NCI-H524 (cell line): ENCODE measurements at regions not wholly inside any gene's neighbourhood (a gene's known extent, or its start where the extent isn't known, plus 50 kb on each side); places are given as distances from the start of the nearest gene placed in this dataset.
"Not testable (repeated sequence)": the region's sequence is repeated elsewhere in the genome, so short reads cannot be mapped to it uniquely, and the experiment has no call there.

ENCODE experiments used
- DNase-seq, 2 experiments: peaks; one replicate each; lab custom pipeline; 2025; lab: John Stamatoyannopoulos, UW

DNA sequence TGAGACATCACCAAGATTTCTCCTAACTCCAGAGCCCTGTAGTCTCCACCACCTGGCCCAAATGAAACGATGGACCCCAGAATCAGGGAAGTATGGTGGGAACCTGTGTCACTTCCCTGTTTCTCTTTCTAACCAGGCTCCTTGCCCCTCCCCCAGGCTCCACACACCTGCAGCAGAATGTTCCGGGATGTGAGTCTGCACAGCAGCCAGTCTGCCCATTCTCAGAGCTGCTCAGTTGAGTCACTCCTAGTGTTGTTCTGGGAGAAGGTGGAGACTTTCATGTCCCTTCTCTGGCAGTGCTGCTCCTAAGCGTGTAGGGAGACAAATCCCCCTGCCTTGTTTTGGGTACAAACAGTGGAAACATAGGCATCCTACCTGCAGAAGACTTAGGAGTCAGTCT is 76.0 kb upstream of the XPA start:
- DNase-seq = no peak

DNA sequence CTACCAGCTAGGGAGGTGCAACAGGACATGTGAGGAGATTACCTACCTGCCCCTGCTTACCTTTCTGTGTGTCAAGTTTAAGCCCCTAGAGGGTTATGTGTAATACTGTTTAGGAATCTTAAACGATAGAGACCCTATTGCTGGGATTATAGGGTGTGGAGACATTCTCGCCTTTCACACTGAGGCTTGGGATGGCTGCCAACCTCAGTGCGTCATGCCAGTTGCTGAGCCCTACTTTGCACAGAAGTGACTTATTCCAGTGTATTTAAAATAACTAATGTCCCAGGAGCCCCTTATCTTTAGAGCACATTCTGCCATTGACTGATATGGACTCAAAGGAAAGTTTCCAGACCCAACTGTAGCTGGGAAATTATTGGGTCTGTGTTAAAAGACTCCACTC is 76.6 kb upstream of the XPA start:
- peak in 1 of 2 experiments; percentile 9 for DNase-seq

DNA sequence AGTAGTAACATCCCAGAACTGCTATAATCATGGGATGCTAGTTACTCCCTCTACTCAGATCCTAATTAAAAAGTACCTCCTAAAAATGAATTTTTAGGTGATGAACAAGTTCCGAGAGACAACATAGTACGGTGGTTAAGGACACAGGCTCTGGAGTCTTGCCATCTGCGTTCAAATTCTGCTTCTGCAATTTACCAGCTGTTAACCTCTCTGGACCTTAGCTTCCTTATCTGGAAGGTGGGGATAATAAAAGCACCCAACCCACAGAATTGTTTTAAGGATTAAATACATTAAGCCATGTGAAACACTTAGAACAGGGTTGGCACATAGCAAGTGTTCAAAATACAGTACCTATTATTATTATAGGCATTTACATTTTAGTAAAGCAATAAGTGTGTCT is 77.5 kb upstream of the XPA start:
- no peak for DNase-seq

DNA sequence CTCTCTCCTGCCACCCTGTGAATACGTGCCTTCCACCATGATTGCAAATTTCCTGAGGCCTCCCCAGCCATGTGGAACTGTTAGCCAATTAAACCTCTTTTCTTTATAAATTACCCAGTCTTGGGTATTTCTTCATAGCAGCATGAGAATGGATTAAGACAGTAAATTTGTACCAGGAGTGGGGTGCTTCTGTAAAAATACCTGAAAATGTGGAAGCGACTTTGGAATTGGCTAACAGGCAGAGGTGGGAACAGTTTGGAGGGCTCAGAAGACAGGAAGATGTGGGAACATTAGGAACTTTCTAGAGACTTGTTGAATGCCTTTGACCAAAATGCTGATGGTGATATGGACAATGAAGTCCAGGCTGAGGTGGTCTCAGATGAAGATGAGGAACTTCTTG is 74.3 kb upstream of the FOXE1 start:
- not testable (repeated sequence) for DNase-seq

DNA sequence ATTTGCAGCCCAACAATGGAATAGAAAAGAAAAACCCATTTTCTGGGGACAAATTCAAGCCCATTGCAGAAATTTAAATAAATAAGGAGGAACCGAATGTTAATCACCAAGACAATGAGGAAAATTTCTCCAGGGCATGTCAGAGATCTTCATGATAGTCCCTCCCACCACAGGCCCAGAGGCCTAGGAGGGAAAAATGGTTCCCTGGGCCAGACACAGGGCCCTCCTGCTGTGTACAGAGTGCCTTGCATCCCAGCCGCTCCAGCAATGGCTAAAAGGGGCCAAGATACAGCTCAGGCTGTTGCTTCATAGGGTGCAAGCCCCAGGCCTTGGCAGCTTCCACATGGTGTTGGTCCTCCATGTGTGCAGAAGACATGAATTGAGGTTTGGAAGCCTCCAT is 73.4 kb upstream of the FOXE1 start:
- no peak for DNase-seq

DNA sequence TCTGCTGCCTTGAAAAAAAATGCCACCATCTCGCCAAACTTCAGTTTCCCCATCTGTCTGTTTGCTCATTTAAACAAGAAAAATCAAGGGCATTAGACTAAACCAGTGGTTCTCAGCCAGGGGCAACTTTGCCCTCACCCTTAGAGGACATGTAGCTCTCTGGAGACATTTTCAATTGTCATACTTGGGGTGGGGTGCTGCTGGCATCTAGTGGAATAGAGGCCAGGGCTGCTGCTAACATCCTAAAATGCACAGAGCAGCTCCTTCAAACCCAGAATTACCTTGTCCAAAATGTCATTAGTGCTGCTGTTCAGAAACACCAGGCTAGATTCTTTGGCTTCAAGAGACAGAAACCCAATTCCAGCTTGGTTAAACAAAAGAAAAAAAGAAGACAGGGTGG is 71.1 kb upstream of the FOXE1 start:
- no peak for DNase-seq

DNA sequence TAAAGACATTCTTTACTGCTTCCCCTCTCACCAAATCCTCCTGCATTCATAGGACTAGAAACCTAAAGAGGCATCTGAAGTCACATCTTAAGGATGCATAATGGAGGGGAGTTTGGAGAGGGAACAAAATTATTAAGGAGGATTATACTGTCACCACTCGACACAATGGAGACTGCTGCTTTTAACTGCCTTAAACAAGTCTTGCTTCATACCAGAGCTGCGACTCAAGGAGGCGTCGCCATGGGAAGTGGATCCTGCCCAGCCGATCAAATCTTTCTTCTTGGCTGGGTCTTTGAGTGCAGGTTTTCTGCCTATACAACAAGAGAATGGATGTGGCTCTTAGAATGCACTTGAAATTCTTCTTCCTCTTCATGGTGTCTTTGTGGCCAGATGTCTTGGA is 66.7 kb upstream of the FOXE1 start:
- DNase-seq = peak in 1 of 2 experiments; percentile 15

DNA sequence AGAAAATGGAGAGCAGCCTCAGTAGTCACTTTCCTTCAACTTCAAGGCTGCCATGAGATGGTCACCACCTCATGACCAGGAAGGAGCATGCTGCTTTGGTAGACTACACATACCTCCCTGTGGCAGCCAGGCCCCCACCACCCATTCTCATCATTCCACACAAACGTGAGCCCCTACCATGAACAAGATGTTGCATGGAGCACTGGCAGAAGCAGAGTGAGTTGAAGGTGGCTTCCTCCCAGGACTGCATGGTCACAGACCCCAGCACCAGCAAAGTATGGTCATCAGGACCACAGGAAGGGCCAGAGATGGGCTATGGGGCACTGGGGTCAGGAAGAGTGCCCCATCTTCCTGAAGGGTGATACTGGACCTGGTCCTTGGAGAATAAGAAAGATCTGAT is 65.5 kb upstream of the FOXE1 start:
- DNase-seq = no peak

DNA sequence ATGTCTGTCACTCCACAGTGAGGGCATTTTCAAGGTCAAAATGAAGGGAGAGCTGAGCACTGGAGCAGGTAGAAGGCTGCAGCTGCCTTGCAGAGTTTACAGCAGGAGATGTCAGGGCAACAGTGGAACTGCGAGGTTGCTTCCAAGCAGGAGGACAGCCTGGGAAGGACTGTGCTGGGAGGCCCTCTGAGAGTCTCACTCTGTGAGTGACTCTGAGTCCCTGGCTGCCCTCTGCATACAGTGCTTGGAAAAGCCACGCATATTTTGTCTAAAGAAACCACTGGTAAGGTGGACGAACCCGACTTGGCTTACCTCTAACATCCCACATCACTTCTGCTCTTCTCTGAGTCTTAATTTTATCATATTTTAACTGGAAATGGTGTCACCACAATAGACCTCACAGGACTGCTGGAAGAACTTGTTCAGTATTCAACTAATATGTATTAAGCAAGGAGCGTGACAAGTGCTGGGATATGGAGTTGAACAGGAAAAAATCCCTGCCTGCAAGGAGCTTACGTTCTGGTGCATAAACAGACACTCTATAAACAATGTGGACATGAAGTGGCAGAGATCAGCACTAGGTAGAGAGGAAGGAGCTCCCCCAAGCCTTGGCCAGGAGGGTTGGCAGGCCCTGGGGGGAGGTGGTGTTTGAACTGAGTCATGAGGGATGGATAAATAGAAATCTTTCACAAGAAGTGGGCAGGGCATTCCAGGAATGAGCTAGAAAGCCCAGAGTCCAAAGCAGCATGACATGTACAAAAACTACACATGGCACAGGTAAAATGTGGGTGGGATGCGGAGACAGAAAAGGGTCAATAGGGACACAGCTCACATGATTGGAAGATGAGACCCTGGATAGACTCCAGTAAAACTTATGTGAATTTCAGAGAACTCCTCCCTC is 64.0 kb upstream of the FOXE1 start:
- no peak for DNase-seq

DNA sequence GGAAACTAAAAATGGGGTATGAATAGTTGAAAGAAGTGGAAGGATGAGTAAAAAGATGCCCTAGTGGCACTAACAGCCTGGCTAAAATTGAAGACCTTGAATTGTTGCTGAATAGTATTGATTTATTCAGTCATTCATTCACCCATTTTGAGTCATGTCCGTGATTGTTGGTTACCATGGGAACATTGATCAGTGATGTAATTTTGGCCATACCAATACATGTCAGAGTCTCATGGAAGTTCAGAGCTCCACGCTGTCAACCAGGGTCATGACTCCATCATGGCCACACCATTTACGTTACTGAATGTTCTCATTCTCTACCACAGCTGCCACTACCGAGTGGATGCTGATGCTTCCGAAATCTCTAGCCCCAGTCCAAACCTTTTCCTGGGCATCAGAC is 62.5 kb upstream of the FOXE1 start:
- DNase-seq = no peak

DNA sequence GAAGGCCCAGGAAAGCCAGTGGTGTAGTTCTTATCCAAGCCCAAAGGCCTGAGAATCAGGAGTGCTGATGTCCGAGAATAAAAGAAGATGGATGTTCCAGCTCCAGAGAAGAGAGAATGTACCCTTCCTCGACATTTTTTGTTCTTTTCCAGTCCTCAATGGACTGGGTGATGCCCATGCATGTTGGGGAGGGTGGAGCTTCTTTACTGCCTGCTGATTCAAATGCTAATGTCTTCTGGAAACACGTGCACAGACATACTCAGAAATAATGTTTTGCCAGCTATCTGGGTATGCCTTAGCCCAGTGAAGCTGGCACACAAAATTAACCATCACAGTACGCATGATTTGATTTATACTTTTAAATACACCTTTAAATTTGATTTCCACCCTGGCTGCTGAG is 61.5 kb upstream of the FOXE1 start:
- no peak for DNase-seq

DNA sequence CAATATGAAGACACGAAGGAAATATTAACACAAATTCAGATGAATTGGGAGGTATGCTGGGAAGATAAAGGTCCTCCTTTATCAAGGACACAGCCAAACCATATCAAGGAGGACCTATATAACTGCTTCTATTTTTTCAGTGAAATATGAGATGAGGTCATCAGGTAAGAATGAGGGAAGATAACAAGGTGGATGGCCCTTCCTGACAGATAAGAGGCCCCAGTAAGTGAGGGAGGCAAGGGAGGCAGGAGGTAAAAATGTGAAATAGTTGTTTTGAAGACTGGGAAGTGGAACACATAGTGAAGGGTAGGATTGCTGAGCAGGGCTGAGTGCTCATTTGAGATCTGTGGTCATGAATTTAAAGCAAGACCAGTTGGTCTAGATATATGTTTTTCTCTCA is 60.0 kb upstream of the FOXE1 start:
- DNase-seq = no peak

DNA sequence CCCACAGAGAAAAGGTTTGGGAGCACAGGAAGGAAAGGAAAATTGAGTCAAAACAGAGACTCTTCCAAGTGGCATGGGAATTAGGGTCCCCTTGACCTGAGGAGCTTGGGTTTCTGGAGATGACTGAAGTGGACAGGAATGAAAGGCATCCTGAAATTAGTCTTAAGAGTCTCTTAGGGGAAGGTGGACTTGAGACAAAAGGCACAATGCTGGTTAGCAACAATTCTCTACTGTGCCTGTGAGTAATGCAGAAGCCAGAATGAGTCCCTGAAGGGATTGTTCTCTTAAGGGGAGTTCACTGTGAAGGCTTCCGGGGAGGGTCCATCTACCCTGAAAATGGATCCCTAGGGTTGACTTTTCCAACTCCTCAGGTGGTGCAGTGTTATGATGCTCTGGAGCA is 58.4 kb upstream of the FOXE1 start:
- no peak for DNase-seq

DNA sequence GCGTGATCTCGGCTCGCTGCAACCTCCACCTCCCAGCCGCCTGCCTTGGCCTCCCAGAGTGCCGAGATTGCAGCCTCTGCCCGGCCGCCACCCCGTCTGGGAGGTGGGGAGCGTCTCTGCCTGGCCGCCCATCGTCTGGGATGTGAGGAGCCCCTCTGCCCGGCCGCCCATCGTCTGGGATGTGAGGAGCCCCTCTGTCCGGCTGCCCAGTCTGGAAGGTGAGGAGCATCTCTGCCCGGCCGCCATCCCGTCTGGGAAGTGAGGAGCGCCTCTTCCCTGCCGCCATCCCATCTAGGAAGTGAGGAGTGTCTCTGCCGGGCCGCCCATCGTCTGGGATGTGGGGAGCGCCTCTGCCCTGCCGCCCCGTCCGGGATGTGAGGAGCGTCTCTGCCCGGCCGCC is 56.9 kb upstream of the FOXE1 start:
- not testable (repeated sequence) for DNase-seq

DNA sequence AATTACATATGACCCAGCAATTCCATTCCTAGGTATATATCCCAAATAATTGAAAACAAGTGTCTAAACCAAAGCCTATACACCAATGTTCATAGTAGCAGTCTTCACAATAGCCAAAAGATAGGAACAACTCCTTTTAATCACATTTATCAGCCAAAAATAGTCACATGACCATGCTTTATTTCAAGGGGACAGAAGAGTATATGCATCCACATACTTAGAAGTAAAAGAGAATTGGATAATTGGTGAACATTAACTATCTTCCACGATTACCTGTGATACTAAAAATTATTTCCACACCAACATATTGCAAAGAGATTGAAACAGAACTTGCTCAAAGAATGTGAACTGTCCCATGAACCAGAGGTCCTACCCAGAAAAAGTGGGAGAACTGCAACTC is 51.8 kb upstream of the FOXE1 start:
- DNase-seq = no peak

DNA sequence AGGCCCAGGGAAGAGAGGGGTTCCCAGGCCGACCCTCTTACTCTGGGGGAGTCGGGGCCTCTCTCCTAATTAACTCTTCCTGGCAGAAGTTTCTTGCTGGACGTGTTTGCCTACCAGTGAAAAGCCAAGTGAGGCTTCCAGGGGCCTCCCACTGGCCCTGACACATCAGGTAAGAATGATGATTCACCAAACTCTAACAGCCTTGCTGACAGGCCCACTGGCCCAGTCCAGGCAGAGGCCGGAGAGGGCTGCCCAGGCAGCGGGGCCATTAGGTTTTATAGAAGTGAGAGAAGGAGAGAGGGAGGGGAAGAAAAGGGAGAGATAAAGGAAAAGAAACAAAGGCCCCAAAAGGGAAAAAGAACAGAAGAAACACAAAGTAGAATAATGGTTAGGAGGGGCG is 50.8 kb upstream of the FOXE1 start:
- no peak for DNase-seq

DNA sequence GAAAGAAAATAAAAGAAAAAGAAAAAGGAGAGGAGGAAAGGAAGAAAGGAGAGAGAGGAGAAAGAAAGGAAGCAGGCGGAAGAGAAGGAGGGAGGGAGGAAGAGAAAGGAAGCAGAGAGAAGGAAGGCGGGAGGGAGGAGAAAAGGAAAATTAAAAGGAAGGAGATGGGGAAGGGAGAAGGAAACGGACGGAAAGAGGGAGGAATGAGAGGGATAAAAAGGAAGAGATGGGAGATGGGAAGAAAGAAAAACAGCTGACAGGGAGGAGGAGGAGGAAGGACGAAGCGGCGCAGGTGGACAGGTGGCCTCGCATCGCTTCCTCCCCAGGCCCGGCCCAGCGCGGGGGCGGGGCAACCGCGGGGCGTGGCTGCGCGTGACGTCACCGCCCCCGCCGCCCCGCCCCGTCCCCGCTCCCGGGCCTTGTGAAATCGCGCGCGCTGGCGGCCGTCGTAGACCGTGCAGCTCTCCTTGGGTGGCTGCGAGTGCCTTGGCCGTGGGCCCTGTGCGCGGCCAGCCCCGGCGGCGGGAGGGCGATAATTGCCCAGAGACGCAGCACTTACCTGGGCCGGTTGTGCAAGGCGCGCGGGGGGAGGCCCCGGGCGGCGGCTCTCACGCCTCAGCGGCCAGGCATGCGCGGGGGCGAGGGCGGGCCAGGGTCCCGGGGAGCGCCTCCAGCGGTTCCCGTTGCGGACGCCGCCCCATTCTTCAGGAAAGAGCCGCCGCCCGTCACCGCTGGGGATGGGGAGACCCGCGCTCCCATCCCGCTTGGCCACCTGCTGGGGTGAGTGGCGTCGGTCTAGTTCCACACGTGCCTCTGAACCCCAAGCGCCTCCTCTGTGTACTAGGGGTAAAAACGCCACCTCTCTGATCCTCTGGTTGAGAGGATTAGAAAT is 49.6 kb upstream of the FOXE1 start:
- peak; percentile 62 to 78 for DNase-seq
